Osteoblast (primary cell): ENCODE measurements at regions not wholly inside any gene's neighbourhood (a gene's known extent, or its start where the extent isn't known, plus 50 kb on each side); places are given as distances from the start of the nearest gene placed in this dataset.
A peak's percentile ranks its signal among the peaks of the same experiment; 100 is the strongest.

ENCODE experiments used
- DNase-seq: peaks from one replicate; pipeline ENCODE4 v3.0.0; 2011; ENCODE audit warnings: low spot score, mixed read lengths; ENCODE audit not compliant: insufficient read length; ENCODE audit errors: missing footprints
- H2AFZ ChIP-seq: 2 replicates; pipeline ENCODE4 v1.6.0; 2011; ENCODE audit warnings: mild to moderate bottlenecking, low read length
- H3K27ac ChIP-seq: 2 replicates; pipeline ENCODE4 v1.5.1; 2011; ENCODE audit warnings: mild to moderate bottlenecking, low read depth, low read length, moderate library complexity
- H3K27me3 ChIP-seq: 2 replicates; pipeline ENCODE4 v1.6.0; 2012; ENCODE audit warnings: mild to moderate bottlenecking, control low read depth, inconsistent platforms, low read length, moderate library complexity; ENCODE audit not compliant: insufficient read depth
- H3K36me3 ChIP-seq: 2 replicates; pipeline ENCODE4 v1.5.1; 2011; ENCODE audit warnings: mild to moderate bottlenecking, low read length, control low read depth, moderate library complexity; ENCODE audit not compliant: insufficient read depth
- H3K4me1 ChIP-seq: 2 replicates; pipeline ENCODE4 v1.5.1; 2011; ENCODE audit warnings: mild to moderate bottlenecking, low read length, control low read depth, moderate library complexity; ENCODE audit not compliant: insufficient read depth
- H3K4me2 ChIP-seq: 2 replicates; pipeline ENCODE4 v1.6.0; 2011; ENCODE audit warnings: mild to moderate bottlenecking, low read length; ENCODE audit not compliant: insufficient read depth
- H3K4me3 ChIP-seq: fragments of 200-600 bp; sonication (generic); 3 replicates; pipeline ENCODE4 v1.5.1; 2012; ENCODE audit warnings: mild to moderate bottlenecking, low read length, inconsistent platforms; ENCODE audit not compliant: insufficient read depth
- H3K79me2 ChIP-seq: 2 replicates; pipeline ENCODE4 v1.6.0; 2012; ENCODE audit warnings: mild to moderate bottlenecking, low read length, control low read depth, inconsistent platforms; ENCODE audit not compliant: insufficient read depth
- H3K9me3 ChIP-seq: 2 replicates; pipeline ENCODE4 v1.5.1; 2011; ENCODE audit warnings: low read depth, low read length, control low read depth
- H4K20me1 ChIP-seq: 2 replicates; pipeline ENCODE4 v1.6.0; 2012; ENCODE audit warnings: mild to moderate bottlenecking, low read length, control low read depth; ENCODE audit not compliant: insufficient read depth
- TF ChIP-seq, protein P1 (sequence below): IDR thresholded peaks from 2 replicates; pipeline ENCODE4 v1.5.1; 2011; ENCODE audit warnings: mild to moderate bottlenecking, low read depth, low read length, moderate library complexity; ENCODE audit errors: extremely low read depth

DNA sequence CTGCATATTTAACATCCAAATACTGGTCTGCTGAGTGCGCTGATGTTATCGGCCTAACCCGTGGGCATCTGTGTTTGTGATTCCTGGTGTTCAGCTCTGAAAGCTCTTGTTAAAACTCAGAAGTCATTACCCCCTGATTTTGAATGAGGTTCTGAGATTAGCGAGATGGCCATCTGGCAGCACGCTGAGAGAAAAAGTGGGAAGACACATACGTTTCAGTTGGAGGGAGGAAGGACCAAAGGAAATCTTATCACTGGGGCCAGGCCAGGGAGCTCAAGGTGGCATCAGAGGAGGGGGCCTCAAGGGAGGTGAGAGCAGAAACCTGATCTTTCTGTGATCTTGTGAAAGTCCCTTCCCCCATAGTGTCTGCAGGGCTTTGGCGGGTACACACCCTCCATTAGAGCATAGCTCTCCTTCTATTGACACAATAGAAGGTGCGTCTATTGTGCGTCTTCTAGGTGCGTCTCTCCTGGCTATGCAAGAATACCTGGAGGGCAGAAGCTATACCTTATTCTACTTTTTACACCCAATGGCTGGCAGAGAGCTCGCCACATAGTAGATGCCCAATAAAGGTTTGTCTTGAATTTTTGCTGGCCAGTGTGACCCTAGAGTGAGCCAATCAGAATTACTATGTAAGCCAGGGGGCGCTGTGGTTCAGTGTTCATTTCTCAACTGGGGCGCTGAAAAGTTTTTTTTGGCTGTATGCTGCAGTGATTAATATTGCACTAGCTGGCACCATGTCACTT is 182.4 kb downstream of the SHQ1 start:
- Histone ChIP-seq H3K27me3 (peaks cover 19% of the 10 kb centered on the region), H3K27ac (no peak overlapping the region), H3K79me2 (no peaks in the 10 kb centered on the region), H3K36me3 (no peaks in the 10 kb centered on the region), H4K20me1 (no peaks in the 10 kb centered on the region), H3K4me3 (no peak overlapping the region), H3K4me1 (peaks cover 26% of the 10 kb centered on the region), H2AFZ (no peak overlapping the region), H3K4me2 (no peak overlapping the region), H3K9me3 (no peaks in the 10 kb centered on the region)
- TF ChIP-seq, protein P1, sequence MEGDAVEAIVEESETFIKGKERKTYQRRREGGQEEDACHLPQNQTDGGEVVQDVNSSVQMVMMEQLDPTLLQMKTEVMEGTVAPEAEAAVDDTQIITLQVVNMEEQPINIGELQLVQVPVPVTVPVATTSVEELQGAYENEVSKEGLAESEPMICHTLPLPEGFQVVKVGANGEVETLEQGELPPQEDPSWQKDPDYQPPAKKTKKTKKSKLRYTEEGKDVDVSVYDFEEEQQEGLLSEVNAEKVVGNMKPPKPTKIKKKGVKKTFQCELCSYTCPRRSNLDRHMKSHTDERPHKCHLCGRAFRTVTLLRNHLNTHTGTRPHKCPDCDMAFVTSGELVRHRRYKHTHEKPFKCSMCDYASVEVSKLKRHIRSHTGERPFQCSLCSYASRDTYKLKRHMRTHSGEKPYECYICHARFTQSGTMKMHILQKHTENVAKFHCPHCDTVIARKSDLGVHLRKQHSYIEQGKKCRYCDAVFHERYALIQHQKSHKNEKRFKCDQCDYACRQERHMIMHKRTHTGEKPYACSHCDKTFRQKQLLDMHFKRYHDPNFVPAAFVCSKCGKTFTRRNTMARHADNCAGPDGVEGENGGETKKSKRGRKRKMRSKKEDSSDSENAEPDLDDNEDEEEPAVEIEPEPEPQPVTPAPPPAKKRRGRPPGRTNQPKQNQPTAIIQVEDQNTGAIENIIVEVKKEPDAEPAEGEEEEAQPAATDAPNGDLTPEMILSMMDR, result peak; percentile 70
- DNase-seq, result no peak

DNA sequence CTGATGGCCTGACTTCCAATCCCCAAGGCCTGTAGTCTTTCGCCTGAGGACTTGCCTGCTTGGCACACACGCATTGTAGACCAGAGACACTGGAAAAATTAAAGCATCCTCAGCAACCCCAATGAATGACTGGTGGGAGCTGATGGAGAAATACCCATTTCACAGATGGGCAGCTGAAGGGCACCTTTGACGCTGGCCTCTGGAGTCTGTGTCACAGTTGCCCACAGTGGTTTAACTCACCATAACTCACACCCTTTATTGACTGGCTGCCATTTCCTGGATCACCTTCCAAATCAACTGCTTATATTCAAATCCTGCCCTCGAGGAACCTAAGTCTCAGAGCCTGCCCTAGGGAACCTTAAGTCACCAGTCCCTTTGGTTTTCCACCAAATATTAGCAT is 183.1 kb downstream of the SHQ1 start:
- no peaks in the 10 kb centered on the region for H4K20me1 ChIP-seq
- H3K27me3 ChIP-seq, result peaks cover 12% of the 10 kb centered on the region
- H3K4me1 ChIP-seq, result peaks cover 30% of the 10 kb centered on the region
- TF ChIP-seq, protein P1, result no peak
- no peaks in the 10 kb centered on the region for H3K36me3 ChIP-seq
- H2AFZ ChIP-seq, result no peak overlapping the region
- no peaks in the 10 kb centered on the region for H3K9me3 ChIP-seq
- no peak for DNase-seq
- H3K4me3 ChIP-seq, result no peak overlapping the region
- no peak overlapping the region for H3K27ac ChIP-seq
- H3K4me2 ChIP-seq, result no peak overlapping the region
- H3K79me2 ChIP-seq, result no peaks in the 10 kb centered on the region

DNA sequence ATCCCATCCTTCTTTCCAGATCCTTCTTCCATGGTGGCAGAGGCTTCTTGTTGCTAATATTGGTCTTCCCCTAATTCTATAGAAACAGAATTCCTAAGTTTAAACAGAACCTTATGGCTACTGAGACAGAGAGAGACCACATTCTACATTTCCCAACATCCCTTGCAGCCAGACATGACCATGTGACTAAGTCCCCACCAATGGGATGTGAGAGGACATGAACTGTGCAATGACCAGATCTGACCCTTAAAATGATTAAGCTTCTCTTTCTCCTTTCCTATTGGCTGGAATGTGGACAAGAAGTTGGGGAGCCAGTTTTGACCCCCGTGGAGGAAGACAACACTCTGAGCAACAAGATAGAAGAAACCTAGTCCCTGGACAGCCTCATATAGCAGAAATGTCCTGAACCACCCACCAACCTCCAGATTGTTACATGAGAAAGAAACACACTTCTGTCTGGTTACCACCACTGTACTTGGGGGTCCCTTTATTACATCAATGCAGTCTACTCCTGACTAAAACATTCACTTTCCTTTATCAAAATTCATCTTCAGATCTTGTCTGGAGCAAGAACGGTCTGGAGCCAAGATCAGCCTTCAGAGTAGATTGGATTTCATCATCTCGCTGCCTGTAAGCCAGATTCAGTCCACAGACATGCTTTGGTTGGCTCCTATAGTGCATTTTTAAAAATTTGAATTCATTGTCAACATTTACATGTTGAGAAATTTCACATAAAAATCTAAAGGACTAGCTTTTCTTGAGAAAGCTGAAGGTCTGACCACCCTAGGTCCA is 183.9 kb downstream of the SHQ1 start:
- TF ChIP-seq, protein P1, result no peak
- no peak overlapping the region for H3K4me3 ChIP-seq
- H3K4me1 ChIP-seq, result peaks cover 30% of the 10 kb centered on the region
- H3K27me3 ChIP-seq, result peaks cover 12% of the 10 kb centered on the region
- H3K4me2 ChIP-seq, result no peak overlapping the region
- H3K36me3 ChIP-seq, result no peaks in the 10 kb centered on the region
- H4K20me1 ChIP-seq, result no peaks in the 10 kb centered on the region
- H2AFZ ChIP-seq, result no peak overlapping the region
- no peaks in the 10 kb centered on the region for H3K9me3 ChIP-seq
- peak; percentile 67 for DNase-seq
- H3K27ac ChIP-seq, result no peak overlapping the region
- no peaks in the 10 kb centered on the region for H3K79me2 ChIP-seq

DNA sequence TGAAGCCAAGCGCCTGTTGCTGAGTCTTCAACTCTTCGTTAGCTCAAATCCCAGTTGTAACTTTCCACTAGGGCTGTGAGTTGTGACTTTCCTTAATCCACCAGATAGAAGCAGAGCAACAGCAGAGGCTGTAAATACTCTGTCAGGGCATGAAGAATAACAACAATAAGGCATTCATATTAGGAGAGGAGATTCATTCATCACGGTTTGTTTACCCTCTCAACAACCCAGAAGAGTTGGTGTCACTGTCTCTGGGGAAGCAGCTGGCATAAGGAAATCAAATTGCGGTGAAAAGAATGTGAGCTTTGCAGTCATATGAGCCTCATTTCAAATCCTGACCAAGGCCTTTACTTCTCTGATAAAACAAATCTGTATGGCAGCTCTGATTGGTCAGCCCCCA is 184.8 kb downstream of the SHQ1 start:
- Histone ChIP-seq H3K4me1 (peaks cover 30% of the 10 kb centered on the region), H4K20me1 (no peaks in the 10 kb centered on the region), H2AFZ (no peak overlapping the region), H3K27ac (no peak overlapping the region), H3K27me3 (peaks cover 15% of the 10 kb centered on the region), H3K79me2 (no peaks in the 10 kb centered on the region), H3K4me2 (no peak overlapping the region), H3K4me3 (no peak overlapping the region), H3K9me3 (no peaks in the 10 kb centered on the region), H3K36me3 (no peaks in the 10 kb centered on the region)
- DNase-seq, result peak; percentile 87
- TF ChIP-seq, protein P1, result no peak
